ENCODE measurements at regions not wholly inside any gene's neighbourhood (a gene's known extent, or its start where the extent isn't known, plus 50 kb on each side); places are given as distances from the start of the nearest gene placed in this dataset.

GRCh38 chr15:79610021-79610420 is 177.9 kb downstream of the MINAR1 start (continued):
- no peak for TF ChIP-seq CBX8 (IDR thresholded peaks at IDR 0.05; ENCODE audit: borderline replicate concordance, low read depth, low read length)
- no peak for TF ChIP-seq RXRA (IDR thresholded peaks at IDR 0.05; ENCODE audit: insufficient read depth, low read depth, low read length)
- TF ChIP-seq CTBP2 (IDR thresholded peaks at IDR 0.05; ENCODE audit: borderline replicate concordance, insufficient read depth, insufficient read length, low read length) = no peak

Data from H1 (cell line).